Endothelial cell of umbilical vein (primary cell): ENCODE measurements at regions not wholly inside any gene's neighbourhood (a gene's known extent, or its start where the extent isn't known, plus 50 kb on each side); places are given as distances from the start of the nearest gene placed in this dataset.

Experiments
- BruUV-seq: library from RNA; stranded (reverse); fragments of 400-500 nt; replicated peaks from 2 replicates; lab custom pipeline; 2021; lab: Mats Ljungman, UMichigan
- CTCF ChIA-PET: fragments of 300-600, 350-600 bp; sonication (Branson Sonifier 250); formaldehyde crosslinking; loops from one replicate; lab custom pipeline; 2021; ENCODE audit warnings: antibody characterized with exemption, inconsistent platforms; lab: Charles Lee
- POLR2A ChIA-PET: fragments of 300-600, 350-600 bp; sonication (Branson Sonifier 250); formaldehyde crosslinking; loops from one replicate; lab custom pipeline; 2021; ENCODE audit warnings: antibody characterized with exemption, inconsistent platforms; lab: Charles Lee
- DNase-seq: peaks from one replicate; pipeline ENCODE4 v3.0.0-alpha.2; 2011; ENCODE audit warnings: low read depth, low spot score
- FAIRE-seq: peaks from 2 replicates; lab custom pipeline; 2011; peaks lifted over from hg19 to GRCh38; lab: Jason Lieb, UNC
- H2AFZ ChIP-seq: 2 replicates; pipeline ENCODE4 v1.6.0; 2012; ENCODE audit warnings: low read depth, low read length, control low read depth, inconsistent platforms
- H3K27ac ChIP-seq: 2 replicates; pipeline ENCODE4 v1.5.1; 2011; ENCODE audit warnings: low read depth, mild to moderate bottlenecking, control low read depth, low read length, moderate library complexity; ENCODE audit not compliant: insufficient read depth
- H3K27me3 ChIP-seq, 2 experiments: 2 replicates each; pipeline versions ENCODE4 v1.6.0 to v1.6.1; 2011; ENCODE audit warnings: low read length in 2 of 2, mixed read lengths in 1 of 2; ENCODE audit not compliant: control insufficient read depth in 2 of 2, insufficient read depth in 2 of 2
- H3K36me3 ChIP-seq, 2 experiments: 2 replicates in 1 of 2; 3 replicates in 1 of 2; pipeline ENCODE4 v1.5.1; 2011; ENCODE audit warnings: low read length in 2 of 2, mild to moderate bottlenecking in 1 of 2, moderate library complexity in 1 of 2; ENCODE audit not compliant: control insufficient read depth in 2 of 2, insufficient read depth in 2 of 2; ENCODE audit errors: extremely low read depth in 1 of 2
- H3K4me1 ChIP-seq: 3 replicates; pipeline ENCODE4 v1.5.1; 2011; ENCODE audit warnings: mild to moderate bottlenecking, low read length; ENCODE audit not compliant: control insufficient read depth, insufficient read depth; ENCODE audit errors: extremely low read depth
- H3K4me2 ChIP-seq: 2 replicates; pipeline ENCODE4 v1.6.1; 2011; ENCODE audit warnings: low read length, control low read depth, mixed read lengths; ENCODE audit not compliant: insufficient read depth
- H3K4me3 ChIP-seq, 3 experiments: fragments of 200-600 bp in 1 of 3; sonication (generic), shearing (Covaris generic) in 1 of 3; replicated peaks in 1 of 3; 2 replicates each; pipeline ENCODE4 v1.5.1; 2011 to 2016; ENCODE audit warnings: control low read depth in 3 of 3, low read length in 3 of 3, mild to moderate bottlenecking in 2 of 3, inconsistent platforms in 1 of 3, low read depth in 1 of 3, moderate library complexity in 1 of 3; ENCODE audit not compliant: insufficient read depth in 1 of 3
- H3K79me2 ChIP-seq: 2 replicates; pipeline ENCODE4 v1.6.0; 2012; ENCODE audit warnings: low read length, inconsistent platforms; ENCODE audit not compliant: control insufficient read depth, insufficient read depth
- H3K9ac ChIP-seq: replicated peaks from 2 replicates; pipeline ENCODE3; 2011; ENCODE audit warnings: low read length, control low read depth; ENCODE audit not compliant: insufficient read depth; ENCODE audit errors: extremely low read depth
- H3K9me1 ChIP-seq: replicated peaks from 3 replicates; pipeline ENCODE4 v1.6.0; 2011; ENCODE audit warnings: mild to moderate bottlenecking, low read length; ENCODE audit not compliant: control insufficient read depth, insufficient read depth; ENCODE audit errors: extremely low read depth
- H3K9me3 ChIP-seq: replicated peaks from 2 replicates; pipeline ENCODE4 v1.5.1; 2012; ENCODE audit warnings: low read length, inconsistent platforms; ENCODE audit not compliant: control insufficient read depth, insufficient read depth
- H4K20me1 ChIP-seq: replicated peaks from 2 replicates; pipeline ENCODE3; 2011; ENCODE audit warnings: mild to moderate bottlenecking, low read length; ENCODE audit not compliant: control insufficient read depth, insufficient read depth; ENCODE audit errors: extremely low read depth
- EZH2 ChIP-seq: IDR thresholded peaks from 2 replicates; pipeline ENCODE4 v1.6.1; 2012; ENCODE audit warnings: borderline replicate concordance, low read depth, mild to moderate bottlenecking, moderate library complexity, low read length, inconsistent platforms; ENCODE audit not compliant: severe bottlenecking
- FOS ChIP-seq: IDR thresholded peaks from 2 replicates; pipeline ENCODE4 v1.6.1; 2011; ENCODE audit warnings: mild to moderate bottlenecking, low read length, moderate library complexity, borderline replicate concordance; ENCODE audit not compliant: insufficient read depth
- GATA2 ChIP-seq: IDR thresholded peaks from 2 replicates; pipeline ENCODE4 v1.7.0; 2011; ENCODE audit warnings: low read depth, mild to moderate bottlenecking, moderate library complexity, mixed read lengths, low read length; ENCODE audit not compliant: insufficient read length, insufficient read depth
- JUN ChIP-seq: IDR thresholded peaks from 2 replicates; pipeline ENCODE4 v1.6.1; 2011; ENCODE audit warnings: borderline replicate concordance, low read depth; ENCODE audit not compliant: insufficient read length, insufficient read depth
- MYC ChIP-seq: IDR thresholded peaks from one replicate; pipeline ENCODE4 v1.6.1; 2011; ENCODE audit warnings: mild to moderate bottlenecking, low read depth, low read length
- POLR2A ChIP-seq: IDR thresholded peaks from 2 replicates; pipeline ENCODE4 v1.6.1; 2012; ENCODE audit warnings: low read depth, mild to moderate bottlenecking, control low read depth, low read length
- POLR2AphosphoS5 ChIP-seq: IDR thresholded peaks from 2 replicates; pipeline ENCODE4 v1.6.1; 2012; ENCODE audit warnings: low read depth, mild to moderate bottlenecking, control low read depth, low read length, moderate library complexity; ENCODE audit not compliant: insufficient read depth
- dilution Hi-C: fragments of 300-500 bp; cut with MboI; formaldehyde crosslinking; loops from one replicate; pipeline ENCODE4 v1.15.0; 2019; ENCODE audit warnings: low sequenced_read_pairs; ENCODE audit not compliant: extremely low pct_ligation_motif_present
- intact Hi-C: fragments of 100-400 bp; cut with micrococcal nuclease; formaldehyde crosslinking; loops from one replicate; pipeline ENCODE4 v1.10.0; 2022
- TF ChIP-seq, protein P1 (sequence below), 2 donors: IDR thresholded peaks; 1 replicate in 1 of 2; 2 replicates in 1 of 2; pipeline ENCODE4 v1.5.1; 2011; ENCODE audit warnings: low read length in 2 of 2, mild to moderate bottlenecking in 2 of 2, moderate library complexity in 2 of 2, control low read depth in 1 of 2, inconsistent platforms in 1 of 2, low read depth in 1 of 2; ENCODE audit not compliant: insufficient read depth in 1 of 2; ENCODE audit errors: extremely low read depth in 1 of 2
- TF ChIP-seq, protein P2 (sequence below): IDR thresholded peaks from 2 replicates; pipeline ENCODE4 v1.6.1; 2011; ENCODE audit not compliant: insufficient read depth, insufficient read length

- Histone ChIP-seq H3K4me1 (no peaks in the 10 kb centered on the region), H3K79me2 (no peaks in the 10 kb centered on the region), H3K27me3 (peaks cover 0 to 3% of the 10 kb centered on the region in 2 experiments), H3K4me2 (no peak overlapping the region), H4K20me1 (no peaks in the 10 kb centered on the region), H3K27ac (no peak overlapping the region), H2AFZ (no peak overlapping the region), H3K9me3 (no peaks in the 10 kb centered on the region), H3K9me1 (no peaks in the 10 kb centered on the region), H3K36me3 (no peaks in the 10 kb centered on the region), H3K9ac (no peak overlapping the region), H3K4me3 (no peak overlapping the region)
- ChIA-PET POLR2A (no interaction called here), CTCF (no interaction called here)
- FAIRE-seq, result no peak
- TF ChIP-seq GATA2 (no peak), POLR2AphosphoS5 (no peak), MYC (no peak), POLR2A (no peak), FOS (no peak), EZH2 (no peak), JUN (no peak)
- TF ChIP-seq, protein P1, sequence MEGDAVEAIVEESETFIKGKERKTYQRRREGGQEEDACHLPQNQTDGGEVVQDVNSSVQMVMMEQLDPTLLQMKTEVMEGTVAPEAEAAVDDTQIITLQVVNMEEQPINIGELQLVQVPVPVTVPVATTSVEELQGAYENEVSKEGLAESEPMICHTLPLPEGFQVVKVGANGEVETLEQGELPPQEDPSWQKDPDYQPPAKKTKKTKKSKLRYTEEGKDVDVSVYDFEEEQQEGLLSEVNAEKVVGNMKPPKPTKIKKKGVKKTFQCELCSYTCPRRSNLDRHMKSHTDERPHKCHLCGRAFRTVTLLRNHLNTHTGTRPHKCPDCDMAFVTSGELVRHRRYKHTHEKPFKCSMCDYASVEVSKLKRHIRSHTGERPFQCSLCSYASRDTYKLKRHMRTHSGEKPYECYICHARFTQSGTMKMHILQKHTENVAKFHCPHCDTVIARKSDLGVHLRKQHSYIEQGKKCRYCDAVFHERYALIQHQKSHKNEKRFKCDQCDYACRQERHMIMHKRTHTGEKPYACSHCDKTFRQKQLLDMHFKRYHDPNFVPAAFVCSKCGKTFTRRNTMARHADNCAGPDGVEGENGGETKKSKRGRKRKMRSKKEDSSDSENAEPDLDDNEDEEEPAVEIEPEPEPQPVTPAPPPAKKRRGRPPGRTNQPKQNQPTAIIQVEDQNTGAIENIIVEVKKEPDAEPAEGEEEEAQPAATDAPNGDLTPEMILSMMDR (IDR thresholded peaks at IDR 0.05; ENCODE audit: extremely low read depth in 1 of 2, insufficient read depth in 1 of 2, low read depth in 1 of 2, low read length in 2 of 2), result no peak
- TF ChIP-seq, protein P2, sequence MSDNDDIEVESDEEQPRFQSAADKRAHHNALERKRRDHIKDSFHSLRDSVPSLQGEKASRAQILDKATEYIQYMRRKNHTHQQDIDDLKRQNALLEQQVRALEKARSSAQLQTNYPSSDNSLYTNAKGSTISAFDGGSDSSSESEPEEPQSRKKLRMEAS, result no peak
- dilution Hi-C loops, result no loop called here
- DNase-seq, result no peak
- intact Hi-C loops, result no loop called here
- no TSS peak for BruUV-seq
These were observed 126.0 kb upstream of the TMEM161B start for GRCh38 chr5:88394536-88395175.
